Spleen (tissue), 11 donors: ENCODE measurements at regions not wholly inside any gene's neighbourhood (a gene's known extent, or its start where the extent isn't known, plus 50 kb on each side); places are given as distances from the start of the nearest gene placed in this dataset.
"Not testable (repeated sequence)": the region's sequence is repeated elsewhere in the genome, so short reads cannot be mapped to it uniquely, and the experiment has no call there.

Experiments
- DNase-seq: peaks from one replicate; pipeline ENCODE4 v3.0.0-alpha.2; 2020
- H3K27ac ChIP-seq, 8 donors: fragments of 200-600 bp; sonication (generic) in 7 of 8; 1 replicate in 4 of 8; 2 replicates in 4 of 8; pipeline versions ENCODE4 v1.5.0 to v1.8.0; 2016 to 2021; ENCODE audit warnings: inconsistent platforms in 4 of 8, mild to moderate bottlenecking in 4 of 8, moderate library complexity in 1 of 8
- H3K27me3 ChIP-seq, 7 donors: fragments of 200-600 bp; sonication (generic) in 6 of 7; replicated peaks in 1 of 7; 1 replicate in 4 of 7; 2 replicates in 3 of 7; pipeline versions ENCODE4 v1.5.0 to v1.8.0; 2016 to 2021; ENCODE audit warnings: inconsistent platforms in 3 of 7, mild to moderate bottlenecking in 1 of 7
- H3K36me3 ChIP-seq, 6 donors: fragments of 200-600 bp; sonication (generic) in 5 of 6; 1 replicate in 4 of 6; 2 replicates in 2 of 6; pipeline versions ENCODE4 v1.5.0 to v1.8.0; 2016 to 2021; ENCODE audit warnings: inconsistent platforms in 2 of 6
- H3K4me1 ChIP-seq, 6 donors: fragments of 200-600 bp; sonication (generic) in 5 of 6; 1 replicate in 3 of 6; 2 replicates in 3 of 6; pipeline versions ENCODE4 v1.5.0 to v1.8.0; 2016 to 2021; ENCODE audit warnings: inconsistent platforms in 3 of 6
- H3K4me3 ChIP-seq, 8 donors: fragments of 200-600 bp; sonication (generic) in 7 of 8; 1 replicate in 4 of 8; 2 replicates in 4 of 8; pipeline versions ENCODE4 v1.5.0 to v1.8.0; 2016 to 2021; ENCODE audit warnings: inconsistent platforms in 4 of 8, mild to moderate bottlenecking in 4 of 8, moderate library complexity in 2 of 8
- H3K9me3 ChIP-seq, 8 donors: fragments of 200-600 bp; sonication (generic) in 7 of 8; 1 replicate in 4 of 8; 2 replicates in 4 of 8; pipeline versions ENCODE4 v1.5.0 to v1.8.0; 2016 to 2021; ENCODE audit warnings: inconsistent platforms in 4 of 8
- POLR2A ChIP-seq, 3 donors: fragments of 450-650 bp; IDR thresholded peaks; one replicate each; pipeline ENCODE4 v1.5.1; 2017; ENCODE audit warnings: antibody characterized with exemption in 3 of 3, mild to moderate bottlenecking in 1 of 3
- POLR2AphosphoS5 ChIP-seq, 3 donors: sonication (generic); formaldehyde crosslinking; IDR thresholded peaks; one replicate each; pipeline ENCODE4 v1.5.1; 2017; ENCODE audit warnings: antibody characterized with exemption in 3 of 3
- WGBS, 5 donors: extraction: QIAGEN DNeasy Blood & Tissue Kit in 3 of 5; methylation state at CpG; one replicate each; pipeline versions ENCODE4 v1.1.5 to v1.1.7; 2013 to 2018; 5-methylcytosine and 5-hydroxymethylcytosine counted together
- intact Hi-C: fragments of 100-400 bp; cut with DNase I; formaldehyde crosslinking; loops from one replicate; pipeline ENCODE4 v1.15.0; 2023; ENCODE audit warnings: low total_unique reads
- TF ChIP-seq, protein P1 (sequence below), 11 experiments: fragments of 200-600 bp in 7 of 11; fragments of 450-650 bp in 4 of 11; sonication (generic) in 4 of 11; IDR thresholded peaks in 8 of 11; conservative IDR thresholded peaks in 3 of 11; 1 replicate in 7 of 11; 2 replicates in 4 of 11; pipeline versions ENCODE4 v1.4.0 to v1.8.0; 2016 to 2021; ENCODE audit warnings: antibody characterized with exemption in 11 of 11, inconsistent platforms in 4 of 11, mild to moderate bottlenecking in 1 of 11
- donor health status: healthy with polysubstance abuse.
- donor health status: DM: no; HTN: no; CAD: no; lungs with moderate emphysema.
- donor health status: DM: no; HTN: no; CAD: no.
- donor health status: Bipolar disorder and iron deficiency.
- donor health status: healthy.
- donor health status: DM: no; HTN: no; CAD: no.
- donor health status: DM: yes; HTN: yes; CAD: no.

DNA sequence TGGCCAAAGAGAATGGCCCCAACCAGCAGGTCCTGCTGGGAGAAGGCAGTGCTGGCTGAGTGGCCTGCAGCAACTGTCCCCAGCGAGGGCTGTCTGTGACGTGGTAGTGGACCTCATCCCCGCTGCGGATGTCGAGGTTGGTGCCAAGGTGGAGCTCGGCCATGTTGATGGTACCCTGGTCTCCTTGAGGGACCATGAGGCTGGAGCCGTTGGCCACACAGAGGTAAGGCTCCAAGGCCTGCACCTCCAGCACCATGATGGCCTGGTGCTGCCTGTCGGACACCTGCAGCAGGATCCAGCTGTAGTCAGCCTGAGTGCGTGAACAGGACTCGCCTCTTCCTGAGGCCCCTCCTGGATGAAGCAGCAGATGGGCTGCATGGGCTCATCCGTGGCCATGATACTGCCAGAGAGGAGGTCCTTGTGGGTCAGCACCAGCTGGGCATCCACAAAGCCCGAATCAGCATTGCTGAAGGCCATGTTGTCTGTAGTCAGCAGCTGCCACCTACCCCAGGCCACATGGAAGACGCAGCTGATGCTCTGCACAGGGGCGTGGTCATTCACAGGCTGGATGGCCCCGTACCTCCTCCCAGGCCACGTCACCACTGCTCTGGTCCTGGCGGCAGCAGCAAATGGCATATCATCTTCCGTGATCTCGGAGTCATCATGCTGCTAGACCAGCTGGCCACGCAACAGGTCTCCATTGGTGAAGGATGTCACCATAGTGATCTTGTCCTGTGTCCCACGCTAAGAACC lies 167.5 kb downstream of the GOLGA6L4 start:
- no peaks in the 10 kb centered on the region for H3K4me1 ChIP-seq
- no peak for TF ChIP-seq POLR2AphosphoS5 (IDR thresholded peaks at IDR 0.05)
- no peak for TF ChIP-seq POLR2A (IDR thresholded peaks at IDR 0.05)
- TF ChIP-seq, protein P1, sequence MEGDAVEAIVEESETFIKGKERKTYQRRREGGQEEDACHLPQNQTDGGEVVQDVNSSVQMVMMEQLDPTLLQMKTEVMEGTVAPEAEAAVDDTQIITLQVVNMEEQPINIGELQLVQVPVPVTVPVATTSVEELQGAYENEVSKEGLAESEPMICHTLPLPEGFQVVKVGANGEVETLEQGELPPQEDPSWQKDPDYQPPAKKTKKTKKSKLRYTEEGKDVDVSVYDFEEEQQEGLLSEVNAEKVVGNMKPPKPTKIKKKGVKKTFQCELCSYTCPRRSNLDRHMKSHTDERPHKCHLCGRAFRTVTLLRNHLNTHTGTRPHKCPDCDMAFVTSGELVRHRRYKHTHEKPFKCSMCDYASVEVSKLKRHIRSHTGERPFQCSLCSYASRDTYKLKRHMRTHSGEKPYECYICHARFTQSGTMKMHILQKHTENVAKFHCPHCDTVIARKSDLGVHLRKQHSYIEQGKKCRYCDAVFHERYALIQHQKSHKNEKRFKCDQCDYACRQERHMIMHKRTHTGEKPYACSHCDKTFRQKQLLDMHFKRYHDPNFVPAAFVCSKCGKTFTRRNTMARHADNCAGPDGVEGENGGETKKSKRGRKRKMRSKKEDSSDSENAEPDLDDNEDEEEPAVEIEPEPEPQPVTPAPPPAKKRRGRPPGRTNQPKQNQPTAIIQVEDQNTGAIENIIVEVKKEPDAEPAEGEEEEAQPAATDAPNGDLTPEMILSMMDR (IDR thresholded peaks at IDR 0.05 in 8 of 11, conservative IDR thresholded peaks at IDR 0.05 in 3 of 11): no peak
- no peaks in the 10 kb centered on the region for H3K36me3 ChIP-seq
- no peak overlapping the region for H3K4me3 ChIP-seq
- H3K9me3 ChIP-seq: no peaks in the 10 kb centered on the region
- H3K27ac ChIP-seq: no peak overlapping the region
- no peaks in the 10 kb centered on the region for H3K27me3 ChIP-seq
- WGBS, 5 donors: 88 to 92% (median 91%) methylated on average over 3 to 21 of the region's 21 CpGs
- DNase-seq: peak; percentile 56
- intact Hi-C loops: no loop called here

DNA sequence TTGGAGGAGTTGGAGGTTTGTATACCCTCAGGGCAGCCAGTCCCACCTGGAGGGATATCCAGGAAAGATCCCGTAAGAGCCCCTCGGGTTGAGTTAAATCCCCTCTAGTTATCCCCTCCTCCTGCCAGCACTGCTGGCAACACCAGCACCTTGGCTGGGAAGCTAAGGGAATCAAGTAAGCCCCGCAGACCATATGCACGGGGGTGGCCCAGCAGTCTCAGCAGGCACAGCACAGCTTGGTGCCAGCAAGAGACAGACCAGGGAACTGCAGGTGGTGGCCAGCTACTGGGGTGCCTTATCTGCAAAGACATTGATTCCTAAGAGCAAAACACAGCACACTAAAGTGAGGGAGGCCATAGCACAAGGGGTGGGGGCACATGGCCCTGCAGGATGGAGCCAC lies 173.8 kb downstream of the GOLGA6L4 start:
- DNase-seq, H3K9me3 ChIP-seq, H3K4me3 ChIP-seq, H3K27me3 ChIP-seq, H3K4me1 ChIP-seq, intact Hi-C loops, H3K36me3 ChIP-seq, H3K27ac ChIP-seq: not testable (repeated sequence)
- 94% methylated on average over 2 of the region's 4 CpGs; no CpG with 5 or more reads in 3 of the 5 donors for WGBS, 5 donors

DNA sequence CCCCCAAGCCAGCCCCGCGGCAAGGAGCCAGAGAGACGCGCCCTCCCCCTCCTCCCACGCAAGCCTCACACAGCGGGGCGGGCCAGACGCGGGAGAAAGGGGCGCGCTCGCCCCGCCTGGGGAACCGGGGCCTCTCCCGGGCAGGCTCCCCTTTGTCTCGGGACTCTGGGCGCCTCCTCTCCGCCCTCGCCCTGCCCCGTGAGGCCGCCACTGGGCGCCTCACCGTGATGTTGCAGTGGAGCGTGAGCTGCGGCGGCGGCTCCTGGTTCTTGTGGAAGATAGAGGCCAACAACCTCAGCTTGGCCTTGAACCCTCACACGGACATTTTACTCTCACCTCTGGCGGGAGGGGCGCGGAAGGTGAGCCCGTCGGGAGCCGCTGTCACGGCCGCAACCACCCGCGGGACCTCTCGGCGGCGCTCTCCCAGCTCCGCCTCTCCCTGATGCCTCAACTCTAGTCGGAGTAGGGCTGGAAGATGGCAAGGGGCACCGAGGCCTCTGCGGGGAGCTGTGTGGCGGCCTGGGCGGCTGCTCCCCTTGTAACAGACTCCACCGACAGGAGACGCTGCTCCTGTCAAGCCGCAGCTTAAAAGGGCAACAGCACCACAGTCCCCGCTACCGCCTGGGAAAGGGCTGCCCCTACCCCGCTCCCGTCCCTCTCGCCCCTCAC lies 179.2 kb upstream of the ZSCAN2 start:
- DNase-seq: peak; percentile 8
- peak overlapping the region in 3 of 8 donors; percentile 20 to 63 (median 46) for H3K27ac ChIP-seq
- intact Hi-C loops, H3K27me3 ChIP-seq, H3K36me3 ChIP-seq, H3K9me3 ChIP-seq, H3K4me1 ChIP-seq: not testable (repeated sequence)
- 0% methylated on average over 5 to 8 of the region's 55 CpGs; no CpG with 5 or more reads in 2 of the 5 donors for WGBS, 5 donors
- H3K4me3 ChIP-seq: peak overlapping the region in 2 of 8 donors; percentile 42 to 58

DNA sequence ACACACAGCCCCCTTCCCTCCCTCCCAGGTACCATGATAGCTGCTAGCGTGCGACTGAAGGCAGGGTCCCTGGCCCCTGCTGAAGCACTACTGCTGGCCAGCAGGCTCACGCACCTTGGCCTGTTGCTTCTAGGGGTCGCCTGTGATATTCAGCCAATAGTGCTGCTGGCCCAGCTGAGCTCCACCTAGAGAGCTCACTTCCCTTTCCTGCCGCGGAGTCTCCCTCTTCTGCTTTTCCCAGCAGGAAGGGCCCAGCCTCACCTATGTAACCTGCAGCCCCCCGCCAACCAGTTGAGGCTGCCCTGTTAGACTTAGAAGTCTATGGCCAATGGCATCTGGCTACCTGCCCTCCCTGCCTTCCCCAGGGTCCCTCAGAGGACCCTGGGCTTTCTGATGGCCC lies 175.5 kb upstream of the ZSCAN2 start:
- H3K9me3 ChIP-seq, H3K4me3 ChIP-seq, H3K27me3 ChIP-seq, H3K36me3 ChIP-seq, H3K4me1 ChIP-seq, intact Hi-C loops, H3K27ac ChIP-seq: not testable (repeated sequence)
- DNase-seq: peak; percentile 39
- 61 to 92% (median 72%) methylated on average over 2 to 5 of the region's 7 CpGs; no CpG with 5 or more reads in 1 of the 5 donors for WGBS, 5 donors

DNA sequence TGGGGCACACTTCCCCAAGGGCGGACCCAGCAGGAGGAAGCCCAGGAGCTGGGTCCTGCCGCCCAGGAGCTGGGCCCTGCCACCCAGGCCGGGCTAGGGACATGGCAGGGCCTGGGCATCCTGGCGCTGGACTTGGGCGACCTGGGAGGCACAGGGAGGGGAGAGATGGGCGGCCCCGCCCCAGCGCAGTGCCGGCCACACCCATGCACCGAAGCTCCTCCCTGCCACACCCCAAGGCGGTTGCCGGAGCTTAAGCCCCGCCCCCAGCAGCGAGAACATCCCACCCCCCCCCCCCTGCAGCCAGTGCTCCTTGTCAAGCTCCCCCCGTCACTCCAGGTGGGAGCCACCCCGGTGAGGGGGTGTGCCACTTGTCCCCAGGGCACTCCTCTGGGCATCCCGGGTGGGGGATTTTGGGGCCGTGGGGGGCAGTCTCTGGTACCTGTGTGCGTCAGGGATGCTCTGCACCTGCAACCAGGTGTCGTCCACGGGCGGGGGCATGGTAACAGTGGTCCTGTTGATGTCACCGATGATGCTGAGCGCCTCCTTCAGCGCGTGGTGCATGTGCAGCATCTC lies 127.4 kb upstream of the ZSCAN2 start:
- H3K9me3 ChIP-seq, H3K27ac ChIP-seq, H3K4me3 ChIP-seq, H3K36me3 ChIP-seq, H3K4me1 ChIP-seq, DNase-seq, intact Hi-C loops, H3K27me3 ChIP-seq: not testable (repeated sequence)
- WGBS, 5 donors: no CpG with 5 or more reads among the region's 26 CpGs

DNA sequence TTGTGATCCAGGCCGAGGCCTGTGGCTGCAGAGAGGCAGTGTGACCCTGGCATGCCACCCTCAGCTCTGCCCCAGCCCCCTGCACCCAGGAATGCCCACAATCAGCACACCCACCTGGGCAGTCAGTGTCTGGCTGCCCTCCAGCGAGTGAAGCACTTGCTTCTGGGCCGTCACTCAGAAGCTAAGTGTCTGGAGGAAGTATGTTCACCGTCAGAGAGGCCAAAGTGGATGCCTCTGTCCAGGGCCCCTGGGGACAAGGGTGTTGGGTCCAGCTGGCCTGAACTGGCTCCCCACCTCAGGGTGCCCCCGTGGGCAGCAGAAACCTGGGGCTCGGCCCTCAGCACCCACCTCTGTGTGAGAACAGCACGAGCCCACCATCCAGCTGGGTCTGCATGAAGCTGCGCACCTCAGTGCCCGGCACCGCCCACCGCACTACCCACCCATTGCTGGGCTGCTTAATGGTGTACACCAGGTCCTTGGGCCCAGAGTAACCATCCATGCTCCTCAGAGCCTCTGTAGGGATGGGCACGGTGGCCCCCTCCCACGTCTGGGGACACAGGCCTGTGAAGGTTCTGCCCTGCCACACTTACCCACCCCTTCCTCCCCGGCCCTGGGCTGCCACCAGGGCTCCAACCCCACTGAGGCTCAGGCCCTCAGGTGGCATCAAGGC lies 124.3 kb upstream of the ZSCAN2 start:
- H3K9me3 ChIP-seq, H3K27ac ChIP-seq, H3K4me1 ChIP-seq, intact Hi-C loops, H3K4me3 ChIP-seq, H3K36me3 ChIP-seq, DNase-seq, H3K27me3 ChIP-seq: not testable (repeated sequence)
- no CpG with 5 or more reads among the region's 14 CpGs for WGBS, 5 donors

DNA sequence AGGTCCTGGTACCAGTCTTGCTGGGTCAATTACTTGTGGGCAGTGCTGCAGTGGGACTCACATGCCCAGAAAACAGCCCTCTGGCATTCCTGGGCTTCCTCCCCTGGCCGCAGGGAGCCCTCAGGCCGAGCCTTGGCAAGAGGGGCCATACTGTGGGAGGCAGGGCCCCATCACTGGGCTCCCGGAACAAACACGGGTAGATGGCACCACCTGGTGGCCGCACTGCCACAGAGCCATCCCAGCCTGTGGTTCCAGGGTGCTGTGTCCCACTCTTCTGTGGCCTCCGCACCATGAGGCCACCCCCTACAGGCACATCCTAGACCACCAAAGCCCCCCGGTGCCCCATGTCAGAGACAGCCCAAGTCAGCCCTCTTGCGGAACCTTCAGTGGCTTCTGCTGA lies 123.3 kb upstream of the ZSCAN2 start:
- intact Hi-C loops, H3K9me3 ChIP-seq, H3K4me3 ChIP-seq, H3K36me3 ChIP-seq, H3K4me1 ChIP-seq, H3K27ac ChIP-seq, H3K27me3 ChIP-seq, DNase-seq: not testable (repeated sequence)
- WGBS, 5 donors: no CpG with 5 or more reads among the region's 8 CpGs

DNA sequence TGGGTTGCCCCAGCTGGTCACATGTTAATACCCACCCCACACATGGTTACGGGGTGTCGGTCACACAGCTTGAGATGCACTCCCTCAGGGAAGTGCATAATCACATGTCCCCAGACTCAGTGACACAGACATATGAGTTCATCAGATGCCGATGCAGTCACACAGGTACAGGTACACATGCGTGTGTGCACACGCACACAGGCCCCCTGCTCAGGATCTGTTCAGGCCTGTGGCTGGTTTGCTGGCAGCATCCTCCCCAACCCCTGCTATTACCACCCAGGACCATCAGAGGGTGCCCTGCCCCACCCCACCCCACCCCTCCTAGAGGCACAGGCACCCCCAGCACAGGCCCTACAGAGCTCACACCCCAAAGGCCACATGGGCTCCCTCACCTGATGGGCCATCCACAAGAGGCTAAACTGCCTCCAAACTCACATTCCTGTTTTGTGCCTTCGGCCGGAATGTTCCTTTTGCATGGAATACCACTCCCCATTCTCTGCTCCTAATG lies 120.6 kb upstream of the ZSCAN2 start:
- intact Hi-C loops, H3K27me3 ChIP-seq, H3K36me3 ChIP-seq, DNase-seq, H3K9me3 ChIP-seq, H3K27ac ChIP-seq, H3K4me1 ChIP-seq, H3K4me3 ChIP-seq: not testable (repeated sequence)
- WGBS, 5 donors: no CpG with 5 or more reads among the region's 7 CpGs

DNA sequence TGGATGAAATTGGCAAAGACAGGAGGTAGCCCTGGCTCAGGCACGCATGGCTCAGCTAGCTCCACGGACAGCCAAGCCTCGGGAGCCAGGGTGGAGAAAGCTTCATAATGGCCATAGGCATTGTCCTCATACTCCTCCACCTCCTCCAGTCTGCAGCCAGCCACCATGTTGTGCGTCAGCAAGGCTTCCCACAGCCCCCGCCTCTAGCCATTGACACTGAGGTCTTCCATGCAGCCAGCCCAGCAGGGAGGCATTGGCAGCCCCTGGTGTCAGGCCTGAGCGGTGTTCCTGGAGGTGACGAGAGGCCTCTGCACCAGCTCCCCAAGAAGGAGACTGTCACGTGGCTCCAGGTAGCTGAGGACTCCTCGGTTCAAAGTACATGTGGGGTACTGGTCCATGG lies 117.0 kb upstream of the ZSCAN2 start:
- H3K4me3 ChIP-seq, H3K4me1 ChIP-seq, H3K36me3 ChIP-seq, H3K27ac ChIP-seq, intact Hi-C loops, H3K27me3 ChIP-seq, H3K9me3 ChIP-seq: not testable (repeated sequence)
- DNase-seq: peak; percentile 61
- WGBS, 5 donors: 81 to 100% methylated on average over 2 to 3 of the region's 9 CpGs; no CpG with 5 or more reads in 3 of the 5 donors
